Anterior cingulate cortex (tissue), 58 donors: ENCODE measurements at regions not wholly inside any gene's neighbourhood (a gene's known extent, or its start where the extent isn't known, plus 50 kb on each side); places are given as distances from the start of the nearest gene placed in this dataset.

ENCODE experiments used
- DNase-seq, 58 donors: peaks; one replicate each; lab custom pipeline; 2025; lab: John Stamatoyannopoulos, UW

DNA sequence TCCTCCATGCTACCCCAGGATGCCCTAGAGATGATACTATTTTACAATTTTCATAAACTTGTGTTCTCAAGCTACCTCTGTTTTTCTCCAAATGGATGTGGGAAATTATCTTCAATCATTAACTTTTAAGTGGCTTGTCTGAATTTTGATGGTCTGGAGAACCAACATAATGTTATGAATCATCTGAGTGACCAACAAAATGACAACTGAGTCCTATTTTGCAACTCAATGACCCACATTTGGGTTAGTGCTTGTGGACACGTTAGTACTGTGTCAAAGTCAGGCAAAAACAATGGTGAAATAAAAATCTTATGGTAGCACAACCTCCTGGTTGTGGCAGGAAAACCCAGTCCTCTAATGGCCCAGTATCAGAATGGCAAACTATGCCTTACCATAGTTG is 352.4 kb upstream of the ZNF385D start:
- DNase-seq, result no peak

DNA sequence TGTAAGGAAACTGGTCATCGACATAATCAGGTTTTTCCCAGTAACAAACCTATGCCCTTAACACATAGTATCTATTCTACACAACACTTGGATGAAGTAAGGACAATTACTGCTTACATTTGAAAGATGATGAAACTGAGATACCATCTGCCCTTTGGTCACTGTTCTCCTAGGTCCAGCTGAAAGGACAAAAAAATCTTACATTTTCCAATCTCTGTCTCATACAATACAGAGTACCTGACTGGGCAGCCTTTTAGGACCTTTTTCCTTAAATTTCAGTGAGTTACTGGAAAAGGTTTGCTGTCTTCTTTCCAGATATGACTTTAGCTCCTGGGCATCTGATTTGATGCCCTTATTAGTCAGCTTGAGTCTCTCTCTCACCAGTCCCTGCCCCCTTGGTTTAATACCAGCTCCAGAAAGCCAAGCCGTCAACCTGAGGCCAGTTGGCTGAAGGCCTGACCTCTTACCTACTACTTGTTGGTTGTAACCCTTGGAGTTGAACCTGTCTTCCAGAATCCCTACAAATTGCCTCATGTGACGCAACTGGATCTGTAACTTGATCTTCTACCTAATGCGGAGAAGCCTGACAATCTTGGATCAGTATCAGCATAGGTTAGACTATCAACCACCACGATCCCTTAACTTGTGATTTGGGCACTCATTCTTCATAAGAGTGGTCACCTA is 355.3 kb upstream of the ZNF385D start:
- DNase-seq, result no peak

DNA sequence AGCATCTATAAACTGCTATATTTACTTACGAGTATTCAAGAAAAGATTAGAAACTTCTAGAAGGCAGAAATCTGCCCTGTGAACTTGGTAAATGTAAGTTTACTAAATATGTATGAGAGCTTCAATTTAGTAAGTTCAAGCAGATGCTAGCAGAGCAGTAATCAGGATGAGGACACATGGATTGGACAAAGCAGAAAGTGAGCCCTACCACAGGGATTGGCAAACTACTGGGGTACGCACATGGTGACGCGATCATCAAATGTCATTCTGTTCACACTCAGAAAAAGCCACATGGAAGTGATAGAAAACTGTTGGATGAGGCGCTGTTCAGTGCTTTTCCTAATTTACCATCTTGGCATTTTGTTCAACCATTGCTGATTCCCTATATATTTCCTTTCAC is 360.2 kb upstream of the ZNF385D start:
- DNase-seq, result no peak

DNA sequence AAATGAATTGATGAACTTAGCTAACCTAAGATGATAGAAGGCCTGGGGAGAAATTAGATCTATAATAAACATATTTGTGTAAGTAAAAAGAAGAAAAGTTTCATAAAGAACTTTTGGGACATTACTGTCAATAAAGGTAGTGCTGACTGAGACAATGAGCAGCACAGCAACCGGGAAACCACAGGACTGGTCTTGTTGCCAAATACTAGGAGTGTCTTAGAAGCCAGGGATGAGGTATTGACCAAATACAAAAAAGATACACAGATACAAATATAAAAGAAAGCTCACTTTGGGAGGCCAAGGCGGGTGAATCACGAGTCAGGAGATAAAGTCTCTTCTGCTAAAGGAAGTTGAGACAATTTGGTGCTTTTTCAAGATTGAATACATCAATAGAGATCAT is 362.4 kb upstream of the ZNF385D start:
- DNase-seq, result no peak

DNA sequence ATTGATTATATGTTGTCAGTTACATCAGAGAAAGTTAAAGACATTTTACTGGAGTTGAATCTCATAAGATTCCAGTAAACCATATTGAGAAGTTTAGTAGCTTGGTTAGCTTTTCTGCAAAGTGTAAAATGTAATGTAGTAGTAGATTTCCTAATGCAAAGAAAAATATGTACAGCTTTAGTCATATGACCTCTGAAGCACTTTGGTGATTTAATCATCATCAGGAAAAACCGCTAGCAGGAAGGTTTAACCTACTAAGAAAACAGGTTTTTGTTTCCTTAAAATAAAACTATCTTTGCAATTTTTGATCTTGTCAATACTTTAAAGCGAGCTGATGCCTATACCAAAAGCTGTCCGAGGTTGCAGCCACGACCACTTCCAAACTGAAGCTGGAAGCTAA is 364.6 kb upstream of the ZNF385D start:
- DNase-seq, result no peak

DNA sequence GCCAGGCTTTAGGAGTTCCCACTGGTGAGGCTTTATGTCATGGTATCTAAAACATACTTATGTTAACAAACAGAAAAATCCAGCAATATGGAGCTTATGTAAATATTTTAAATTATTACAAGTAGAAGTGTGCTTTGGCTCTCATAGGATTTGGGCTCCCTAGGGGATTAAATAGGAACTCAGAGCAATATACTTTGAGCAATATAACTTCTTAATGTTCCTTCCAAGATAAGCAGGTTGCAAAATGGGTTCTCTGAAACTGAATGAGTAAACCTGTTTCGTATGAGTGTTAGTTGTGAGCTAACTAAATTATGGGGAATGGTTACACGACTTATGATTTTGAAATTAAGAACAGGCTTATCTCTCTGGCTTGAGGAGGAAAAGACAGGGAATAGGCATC is 366.1 kb upstream of the ZNF385D start:
- DNase-seq, result no peak

DNA sequence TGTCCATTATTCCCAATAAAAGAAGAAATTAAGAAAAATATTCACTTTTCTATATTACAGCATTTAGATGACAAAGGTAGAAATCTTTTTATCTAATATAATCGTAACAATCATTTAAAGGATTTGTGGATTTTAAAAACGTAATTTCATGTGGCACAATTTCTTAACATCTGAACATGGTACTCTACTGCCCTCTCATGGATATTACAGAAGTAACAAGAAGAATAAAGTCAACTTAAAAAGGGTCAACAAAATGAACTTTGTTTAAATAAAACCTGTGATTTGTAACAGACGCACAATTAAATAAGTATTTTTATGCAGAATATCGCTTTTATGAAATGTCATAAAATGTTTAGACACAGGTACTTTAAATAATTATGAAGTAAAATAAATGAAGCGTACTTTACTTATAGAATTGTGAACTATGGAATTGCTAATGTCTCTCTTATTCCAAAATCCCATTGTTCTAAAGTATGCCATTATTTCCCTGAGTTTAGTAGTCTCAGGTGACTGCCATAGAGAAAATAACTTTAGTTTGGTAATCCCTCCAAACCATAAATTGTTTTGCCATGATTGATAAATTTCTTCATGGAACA is 366.8 kb upstream of the ZNF385D start:
- DNase-seq, result peak in 1 of 58 donors; percentile 2

DNA sequence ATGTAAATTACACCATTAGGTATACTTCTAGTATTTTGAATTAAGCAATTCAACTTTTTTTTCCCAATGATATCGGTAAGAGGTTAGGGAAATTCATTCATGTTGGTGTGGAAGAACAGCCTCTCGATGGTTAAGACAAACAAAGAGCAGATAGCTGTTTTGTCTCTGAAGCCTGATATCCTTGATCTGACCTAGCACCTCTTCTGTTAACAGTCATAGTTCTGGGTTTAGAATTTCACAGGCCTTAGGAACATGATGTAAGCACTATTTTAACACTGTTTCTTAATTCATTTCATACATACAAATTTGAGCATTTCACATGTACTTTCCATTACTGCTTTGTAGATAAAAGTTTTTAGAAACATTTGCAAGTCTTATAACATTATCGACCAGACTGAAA is 367.5 kb upstream of the ZNF385D start:
- no peak for DNase-seq

DNA sequence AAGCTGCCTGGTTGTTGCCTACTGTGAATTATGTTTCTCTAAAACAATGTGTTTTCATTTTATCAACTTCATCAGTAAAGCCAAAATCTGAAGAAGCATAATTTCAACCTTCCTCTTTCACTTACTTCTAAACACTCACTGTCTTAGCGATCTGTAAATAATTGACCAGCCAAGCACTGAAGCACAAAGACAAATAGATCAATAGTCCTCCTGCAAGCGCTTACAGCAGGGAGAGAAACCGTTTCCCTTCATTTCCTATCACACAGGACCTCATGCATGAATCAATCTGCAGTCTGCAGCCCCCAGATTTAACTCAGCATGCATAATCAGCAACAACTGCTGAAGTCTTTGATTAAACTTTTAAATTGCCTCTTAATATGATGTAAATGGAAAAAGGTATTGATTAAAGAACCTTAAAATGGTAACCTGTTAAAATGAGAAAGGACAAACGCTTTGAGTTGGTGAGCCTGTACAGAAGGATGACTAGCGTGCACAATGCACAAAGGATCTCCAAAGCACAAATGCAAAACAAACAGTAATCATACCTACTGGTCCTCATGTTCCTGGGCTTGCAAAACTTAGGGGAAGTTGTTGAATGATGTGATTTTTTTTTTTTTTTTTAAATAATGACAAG is 370.2 kb upstream of the ZNF385D start:
- DNase-seq, result no peak

DNA sequence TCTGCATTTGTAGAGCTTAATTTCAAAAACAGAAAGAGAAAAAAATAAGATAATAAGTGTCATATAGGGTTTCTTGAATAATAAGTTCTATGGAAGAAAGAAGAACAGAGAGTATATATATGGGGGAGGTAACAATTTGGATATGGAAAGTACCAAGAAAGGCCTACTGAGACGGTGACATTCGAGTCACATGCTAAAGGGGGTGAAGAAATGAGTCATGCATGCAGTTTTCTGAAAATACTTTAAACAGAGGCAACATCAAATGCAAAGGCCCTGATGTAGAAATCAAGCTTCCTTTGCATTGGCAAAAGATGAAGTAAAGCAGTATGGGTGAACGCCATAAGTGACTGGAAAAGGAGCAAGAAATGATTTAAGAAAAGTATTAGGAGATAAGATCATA is 371.6 kb upstream of the ZNF385D start:
- DNase-seq, result no peak

DNA sequence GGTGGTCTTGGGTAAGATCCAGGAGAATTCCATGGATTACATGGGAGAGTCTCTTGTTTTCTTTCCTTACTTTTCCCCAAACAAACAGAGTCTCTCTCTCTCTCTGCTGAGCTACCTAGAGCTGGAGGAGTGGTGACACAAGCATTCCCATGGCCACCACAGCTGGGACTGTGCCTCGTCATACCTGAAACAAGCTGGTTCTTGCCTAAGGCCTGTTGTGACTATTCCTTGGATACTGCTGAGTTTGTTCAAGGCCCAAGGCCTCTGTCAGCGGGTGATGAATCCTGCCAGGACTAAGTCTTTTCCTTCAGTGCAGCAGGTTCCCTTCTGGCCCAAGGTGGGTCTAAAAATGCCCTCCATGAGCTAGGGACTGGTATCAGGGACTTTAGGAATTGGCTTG is 378.1 kb upstream of the ZNF385D start:
- DNase-seq, result no peak

DNA sequence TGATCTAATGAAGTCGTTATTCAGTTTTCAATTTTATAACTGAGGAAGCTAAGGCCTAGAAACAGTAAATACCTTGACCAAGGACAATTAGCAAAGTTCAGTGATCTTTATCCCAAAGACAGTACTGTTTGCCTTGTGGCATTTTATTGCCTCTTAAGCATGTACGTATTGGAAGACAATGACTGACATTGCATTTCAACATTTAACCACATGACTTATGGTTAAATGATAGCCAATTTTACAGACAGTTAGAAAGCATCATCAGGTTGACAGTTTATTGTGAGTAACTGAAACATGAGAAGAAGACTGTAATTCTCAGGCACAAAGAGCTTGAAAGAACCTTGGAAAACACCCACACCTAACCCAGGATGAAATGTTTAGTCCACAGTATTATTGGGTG is 390.8 kb upstream of the ZNF385D start:
- DNase-seq, result no peak

DNA sequence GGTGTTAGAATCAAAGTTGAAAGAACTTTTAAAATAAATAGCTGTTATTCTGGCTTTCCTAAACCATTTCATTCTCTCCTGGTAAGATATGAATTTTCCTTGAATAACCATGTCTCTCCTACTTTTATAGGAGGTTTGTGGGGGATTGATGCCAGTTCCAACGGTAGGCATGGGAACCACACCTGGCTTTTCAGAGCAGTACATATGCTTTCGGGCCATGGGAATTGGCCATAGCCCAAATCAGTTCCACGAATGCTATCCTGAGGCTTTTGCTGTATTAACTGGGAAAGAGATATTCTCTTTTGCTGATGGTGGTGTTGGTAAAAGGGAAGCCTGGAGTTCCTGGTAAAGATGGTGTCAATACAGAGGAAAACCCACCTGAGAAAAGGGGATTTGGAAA is 396.2 kb upstream of the ZNF385D start:
- DNase-seq, result no peak

DNA sequence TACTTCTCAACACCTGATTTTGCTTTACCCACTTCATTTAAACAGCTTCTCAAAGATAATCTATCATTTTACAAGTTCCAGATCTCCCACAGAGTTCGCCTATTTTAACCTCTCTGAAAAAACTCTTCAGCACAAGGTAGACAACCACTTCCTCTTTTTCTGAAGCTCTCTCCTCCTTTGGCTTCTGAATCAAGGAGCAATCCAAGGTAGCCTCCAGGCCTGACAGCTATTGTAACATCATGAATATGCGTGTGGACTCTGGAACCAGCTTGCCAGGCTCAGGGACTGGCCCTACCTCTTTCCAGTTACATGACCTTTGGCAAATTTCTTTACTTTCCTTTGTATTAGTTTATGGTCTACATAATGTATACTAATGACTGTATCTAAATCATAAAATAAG is 405.9 kb upstream of the ZNF385D start:
- no peak for DNase-seq

DNA sequence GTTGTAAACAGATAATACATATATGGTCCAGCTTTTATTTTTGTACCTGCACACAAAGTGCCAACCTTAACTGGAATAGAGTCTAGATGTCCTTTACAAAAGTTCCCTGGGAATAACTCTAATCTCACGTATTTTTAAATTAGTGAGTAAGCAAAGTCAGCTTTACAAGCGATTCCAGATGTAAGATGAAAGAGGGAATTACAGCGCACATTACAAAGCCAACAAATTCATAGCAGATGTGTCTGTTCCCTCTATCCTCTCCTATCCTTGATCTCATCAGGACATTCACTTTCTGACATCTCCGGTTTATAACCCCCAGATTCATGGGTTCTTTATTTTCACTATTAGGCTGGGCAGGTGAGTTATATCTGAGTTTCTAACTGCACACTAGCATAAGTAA is 406.8 kb upstream of the ZNF385D start:
- DNase-seq, result no peak

DNA sequence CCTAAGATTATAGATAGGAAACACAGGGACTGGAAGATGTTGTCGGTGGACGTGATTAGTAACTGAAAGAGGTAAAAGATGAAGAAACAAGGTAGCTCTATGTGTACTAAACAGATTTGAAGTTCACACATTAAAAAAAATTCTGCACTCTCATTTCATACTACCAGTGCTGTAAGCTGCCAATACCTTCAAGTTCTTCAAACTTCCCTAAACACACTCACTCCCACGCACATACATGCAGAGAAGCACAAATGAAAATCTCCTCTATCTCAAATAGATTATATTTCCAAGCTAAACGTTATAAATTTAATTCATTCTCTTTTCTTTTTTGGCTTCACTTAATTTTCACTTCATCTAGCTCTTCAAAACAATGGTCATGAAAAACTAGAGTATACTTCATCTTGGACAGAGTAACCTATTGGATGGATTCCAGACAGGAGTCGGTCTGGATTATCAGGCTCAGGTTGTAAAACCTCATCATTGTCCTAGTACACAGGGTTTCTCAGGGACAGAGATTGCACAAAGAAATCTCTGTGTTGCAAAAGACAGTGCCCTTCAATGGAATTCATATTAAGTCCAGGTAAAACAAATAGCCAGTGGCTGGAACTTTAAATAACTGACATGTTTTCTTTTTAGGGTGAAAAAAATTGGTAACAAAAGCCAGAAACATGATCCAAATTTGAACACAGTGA is 408.1 kb upstream of the ZNF385D start:
- DNase-seq, result no peak

DNA sequence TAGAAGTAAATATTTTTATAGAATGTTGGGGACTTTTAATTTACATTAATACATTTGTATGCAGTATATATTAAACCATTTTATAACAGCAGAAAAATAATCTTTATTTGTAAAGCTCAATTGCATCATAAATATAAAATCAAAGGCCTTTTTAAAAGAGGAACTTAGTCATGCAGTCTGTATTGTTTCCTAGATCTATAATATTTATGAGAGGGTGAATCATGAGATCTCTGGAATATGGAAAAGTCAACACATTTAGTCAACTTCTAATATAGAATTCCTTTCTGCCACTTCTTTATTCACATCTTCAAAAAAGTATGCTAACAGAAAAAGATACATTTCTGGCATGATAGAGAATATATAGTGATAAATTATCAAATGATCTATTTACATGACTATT is 410.3 kb upstream of the ZNF385D start:
- no peak for DNase-seq

DNA sequence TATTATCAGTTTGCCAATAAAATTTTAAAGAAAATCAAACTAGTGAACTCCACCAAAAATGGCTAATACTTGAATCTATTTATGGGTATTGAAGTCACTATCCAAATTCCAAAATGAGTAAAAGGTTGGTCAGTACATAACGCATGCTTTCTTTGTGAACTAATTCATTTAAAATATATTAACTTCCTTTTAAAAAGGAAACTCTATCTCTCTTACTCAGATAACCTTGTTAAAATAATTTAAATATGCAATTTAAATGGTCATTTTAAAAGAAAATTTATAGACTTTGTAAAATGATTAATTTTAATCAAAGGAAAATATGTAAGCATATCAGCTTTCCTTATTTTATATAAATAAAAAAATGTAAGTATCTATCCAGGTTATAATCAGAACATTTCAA is 419.4 kb upstream of the ZNF385D start:
- no peak for DNase-seq

DNA sequence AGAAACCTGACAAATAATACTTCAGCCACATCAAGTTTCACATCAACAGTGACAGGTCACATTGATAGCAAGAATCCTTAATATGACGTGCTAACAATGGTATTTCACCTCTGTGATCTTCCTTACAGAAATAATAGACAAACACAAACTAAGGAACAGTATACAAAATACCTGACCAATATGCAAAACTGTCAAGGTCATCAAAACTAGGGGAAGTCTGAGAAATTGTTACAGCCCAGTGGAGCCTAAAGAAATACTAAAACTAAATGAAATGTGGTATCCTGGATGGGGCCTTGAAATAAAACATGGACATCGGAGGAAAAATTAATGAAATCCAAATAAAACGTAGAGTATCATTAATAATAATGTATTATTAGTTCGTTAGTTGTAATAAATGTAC is 422.0 kb upstream of the ZNF385D start:
- no peak for DNase-seq

DNA sequence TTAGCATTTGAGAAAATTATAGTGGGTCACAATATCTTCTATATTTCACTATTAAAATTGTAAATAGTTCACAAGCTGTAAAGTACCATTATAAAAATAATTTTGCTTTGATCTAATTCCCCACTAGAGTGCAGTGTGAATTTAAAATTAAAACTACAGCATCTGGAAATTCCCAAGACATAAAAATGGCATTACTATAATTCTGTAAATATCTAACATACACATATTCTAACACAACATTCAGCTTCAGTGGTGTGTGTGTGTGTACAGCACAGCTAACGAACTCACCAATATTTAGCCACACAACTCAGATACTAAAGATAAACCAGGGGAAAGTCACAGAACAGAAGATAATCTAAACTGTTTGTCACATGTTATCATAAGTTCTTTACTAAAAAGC is 424.9 kb upstream of the ZNF385D start:
- DNase-seq, result no peak

DNA sequence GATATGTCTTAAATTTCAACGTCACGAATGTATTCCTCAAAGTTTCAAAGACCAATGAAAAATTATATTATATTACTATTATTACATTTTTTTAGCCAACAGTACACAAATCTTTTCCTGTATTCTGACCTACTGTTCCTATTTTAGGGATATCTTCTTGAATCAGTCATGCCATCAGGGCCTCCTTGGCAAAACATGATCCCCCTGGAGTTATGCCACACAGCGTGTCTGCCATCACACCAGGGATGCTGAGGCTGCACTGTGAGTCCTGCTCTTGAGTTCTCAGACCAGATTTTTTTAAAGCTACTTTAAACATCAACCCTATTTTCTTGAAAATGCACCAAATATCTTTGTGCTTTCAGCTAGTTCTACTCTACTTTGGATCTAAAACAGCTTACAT is 425.9 kb upstream of the ZNF385D start:
- no peak for DNase-seq

DNA sequence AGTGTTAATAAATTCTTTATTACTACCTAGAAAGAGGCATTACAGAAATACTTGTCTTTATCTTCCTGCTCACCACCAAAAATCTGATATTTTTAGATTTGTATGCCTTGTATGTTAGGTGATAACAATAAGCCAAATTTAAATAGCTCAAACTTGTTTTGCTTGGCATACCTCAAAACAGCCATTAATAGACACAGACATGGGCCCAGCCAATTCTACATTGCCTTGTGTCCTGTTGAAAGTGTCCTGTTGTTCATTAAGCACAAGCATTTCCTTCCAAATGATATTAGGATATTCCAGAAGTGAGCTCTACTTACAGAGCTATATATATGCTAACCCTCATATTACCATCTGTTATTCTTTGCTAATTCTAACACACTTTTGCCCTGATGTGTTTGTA is 438.6 kb upstream of the ZNF385D start:
- no peak for DNase-seq
